Thymus (tissue), 11 donors: ENCODE measurements at regions not wholly inside any gene's neighbourhood (a gene's known extent, or its start where the extent isn't known, plus 50 kb on each side); places are given as distances from the start of the nearest gene placed in this dataset.

ENCODE experiments used
- DNase-seq, 9 donors: peaks; one replicate each; pipeline ENCODE4 v3.0.0-alpha.2; 2013; ENCODE audit warnings: low spot score in 9 of 9, low read depth in 6 of 9, missing footprints in 1 of 9
- H3K27ac ChIP-seq, 2 donors: one replicate each; pipeline ENCODE4 v1.5.1; 2013; ENCODE audit warnings: control low read depth in 1 of 2, low read depth in 1 of 2, low read length in 1 of 2, mild to moderate bottlenecking in 1 of 2, moderate library complexity in 1 of 2
- H3K27me3 ChIP-seq, 2 donors: one replicate each; pipeline ENCODE4 v1.5.1; 2013; ENCODE audit warnings: low read length in 1 of 2; ENCODE audit not compliant: control insufficient read depth in 2 of 2, insufficient read depth in 1 of 2
- H3K36me3 ChIP-seq, 2 donors: one replicate each; pipeline ENCODE4 v1.5.1; 2013; ENCODE audit warnings: low read length in 1 of 2, mild to moderate bottlenecking in 1 of 2, moderate library complexity in 1 of 2; ENCODE audit not compliant: control insufficient read depth in 2 of 2, insufficient read depth in 2 of 2
- H3K4me1 ChIP-seq, 2 donors: one replicate each; pipeline ENCODE4 v1.5.1; 2013; ENCODE audit warnings: low read length in 2 of 2; ENCODE audit not compliant: control insufficient read depth in 2 of 2, insufficient read depth in 2 of 2
- H3K4me3 ChIP-seq, 2 donors: one replicate each; pipeline ENCODE4 v1.5.1; 2013; ENCODE audit warnings: low read length in 2 of 2, control low read depth in 1 of 2, mild to moderate bottlenecking in 1 of 2
- H3K9me3 ChIP-seq, 2 donors: one replicate each; pipeline ENCODE4 v1.5.1; 2013; ENCODE audit warnings: low read length in 1 of 2, mild to moderate bottlenecking in 1 of 2; ENCODE audit not compliant: control insufficient read depth in 2 of 2, insufficient read depth in 1 of 2
- WGBS: extraction: QIAGEN DNeasy Blood & Tissue Kit; methylation state at CpG from one replicate; pipeline ENCODE4 v1.1.7; 2013; 5-methylcytosine and 5-hydroxymethylcytosine counted together
- donor health status: healthy.

GRCh38 chr18:31267823-31268481, 50.0 kb upstream of the DSG1 start:
- Histone ChIP-seq H3K27ac (peak overlapping the region in 1 of 2 donors; percentile 64), H3K4me1 (no peaks in the 10 kb centered on the region), H3K27me3 (no peaks in the 10 kb centered on the region), H3K9me3 (no peaks in the 10 kb centered on the region), H3K4me3 (no peak overlapping the region), H3K36me3 (no peaks in the 10 kb centered on the region)
- 90% methylated on average over 2 of the region's 2 CpGs for WGBS
- peak in 1 of 9 donors; percentile 20 for DNase-seq
